HG03442 (cell line): ENCODE measurements at regions not wholly inside any gene's neighbourhood (a gene's known extent, or its start where the extent isn't known, plus 50 kb on each side); places are given as distances from the start of the nearest gene placed in this dataset.
"Not testable (repeated sequence)": the region's sequence is repeated elsewhere in the genome, so short reads cannot be mapped to it uniquely, and the experiment has no call there.

Experiments
- ATAC-seq: cut with Tn5 transposase; IDR thresholded peaks from one replicate; pipeline ENCODE4 v1.9.1; 2021; ENCODE audit warnings: mild to moderate bottlenecking, moderate library complexity; ENCODE audit not compliant: unreplicated experiment

DNA sequence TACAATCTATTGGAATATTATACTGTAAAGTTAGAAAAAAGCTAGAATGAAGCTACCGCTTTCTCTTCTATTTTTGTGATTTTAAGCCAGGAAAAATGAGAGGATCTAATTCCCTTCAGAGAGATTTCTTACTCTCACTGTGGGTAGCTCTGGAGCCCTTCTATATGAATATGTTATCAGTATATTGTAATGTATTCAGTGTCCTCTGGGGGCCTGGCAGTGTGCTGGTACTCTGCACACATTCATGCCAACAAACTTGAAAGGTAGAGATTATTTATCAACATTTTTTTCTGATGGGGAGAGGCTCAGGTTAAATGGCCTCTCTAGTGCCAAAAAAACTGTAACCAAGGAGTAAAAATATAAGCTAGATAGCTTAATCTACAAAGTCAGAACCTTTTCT lies 292.8 kb downstream of the TTC6 start:
- no peak for ATAC-seq

DNA sequence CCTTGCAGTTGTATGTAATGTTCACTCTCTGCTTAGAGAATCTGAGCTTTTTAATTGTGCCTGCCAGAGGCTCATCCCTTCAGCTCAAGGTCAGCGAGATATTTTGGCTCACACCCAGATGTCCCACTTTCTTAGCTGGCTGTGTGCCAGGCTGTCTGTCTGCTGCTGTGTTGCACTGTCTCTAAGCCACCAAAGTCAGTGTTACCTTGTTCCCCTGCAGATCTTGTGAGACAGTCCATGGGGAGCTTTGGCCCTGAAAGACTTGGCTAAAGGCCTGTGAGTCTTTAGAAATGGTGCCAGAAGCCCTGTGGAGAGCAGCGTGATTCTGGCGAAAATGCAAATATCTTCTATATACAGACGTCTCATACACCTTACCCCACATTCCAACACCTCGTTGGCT lies 293.7 kb downstream of the TTC6 start:
- ATAC-seq: no peak

DNA sequence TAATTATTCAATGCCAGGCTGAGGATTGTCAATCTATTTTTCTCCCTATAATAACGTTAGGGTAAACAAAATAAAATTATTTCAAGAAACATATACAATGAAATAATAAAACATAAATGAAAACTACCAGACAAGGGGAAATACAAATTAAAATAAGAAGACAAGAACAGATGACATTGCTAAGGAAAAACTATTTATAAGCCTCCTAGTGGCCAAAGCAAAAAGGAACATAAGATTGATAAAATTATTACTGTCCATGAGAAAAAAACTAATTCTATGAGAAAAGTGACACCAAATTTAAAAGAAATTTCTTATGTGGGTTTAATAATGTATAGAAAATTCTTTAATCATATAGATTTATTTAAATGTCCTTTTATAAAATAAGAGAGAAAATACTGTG lies 294.7 kb downstream of the TTC6 start:
- ATAC-seq: no peak

DNA sequence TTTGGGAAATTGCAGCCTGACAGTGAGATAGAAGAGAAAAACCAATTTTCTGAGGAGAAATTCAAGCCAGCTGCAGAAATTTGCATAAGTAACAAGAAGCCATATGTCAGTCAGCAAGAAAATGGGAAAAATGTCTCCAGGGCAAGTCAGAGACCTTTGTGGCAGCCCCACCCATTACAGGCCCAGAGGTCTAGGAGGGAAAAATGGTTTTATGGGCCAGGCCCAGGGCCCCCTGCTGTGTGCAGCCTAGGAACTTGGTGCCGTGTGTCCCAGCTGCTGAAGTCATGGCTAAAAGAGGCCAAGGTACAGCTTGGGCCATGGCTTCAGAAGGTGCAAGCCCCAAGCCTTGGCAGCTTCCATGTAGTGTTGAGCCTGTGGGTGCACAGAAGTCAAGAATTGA lies 296.1 kb downstream of the TTC6 start:
- ATAC-seq: not testable (repeated sequence)

DNA sequence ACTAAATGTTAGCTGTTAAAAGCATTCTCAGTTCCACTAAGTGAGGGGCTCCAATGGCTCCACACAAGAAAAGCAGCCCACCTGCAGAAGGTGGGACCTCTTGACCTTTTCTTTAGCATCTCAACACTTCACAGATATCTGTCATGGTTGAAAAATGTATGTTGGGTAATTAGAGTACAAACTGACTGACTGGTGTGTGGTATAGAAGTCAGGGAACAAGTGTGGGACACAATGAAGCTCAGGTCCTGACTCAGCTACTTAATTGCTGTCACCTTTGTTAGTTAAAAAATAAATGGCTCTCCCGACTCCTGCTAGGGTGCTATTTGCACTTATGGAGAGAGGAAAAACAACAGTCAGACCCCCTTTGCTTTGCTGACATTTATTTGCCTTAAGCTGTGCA lies 299.0 kb downstream of the TTC6 start:
- no peak for ATAC-seq

DNA sequence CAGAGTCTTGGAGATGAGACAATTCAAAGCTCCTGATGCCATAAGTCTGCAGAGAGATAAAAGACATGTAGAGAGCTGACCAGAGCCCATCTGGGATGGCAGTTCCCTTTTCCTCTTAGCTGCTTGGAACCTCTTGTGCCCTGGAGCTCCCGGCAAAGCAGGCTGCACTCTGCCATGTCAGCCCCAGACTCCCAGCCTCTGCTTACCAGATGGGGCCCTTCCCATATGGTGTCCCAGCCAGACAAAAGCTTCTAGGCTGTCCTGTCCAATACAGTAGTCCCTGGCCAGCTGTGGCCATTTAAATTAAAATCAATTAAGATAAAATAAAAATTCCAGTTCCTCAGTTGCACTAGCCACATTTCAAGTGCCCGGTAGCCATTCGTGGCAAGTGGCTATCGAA lies 303.9 kb downstream of the TTC6 start:
- no peak for ATAC-seq

DNA sequence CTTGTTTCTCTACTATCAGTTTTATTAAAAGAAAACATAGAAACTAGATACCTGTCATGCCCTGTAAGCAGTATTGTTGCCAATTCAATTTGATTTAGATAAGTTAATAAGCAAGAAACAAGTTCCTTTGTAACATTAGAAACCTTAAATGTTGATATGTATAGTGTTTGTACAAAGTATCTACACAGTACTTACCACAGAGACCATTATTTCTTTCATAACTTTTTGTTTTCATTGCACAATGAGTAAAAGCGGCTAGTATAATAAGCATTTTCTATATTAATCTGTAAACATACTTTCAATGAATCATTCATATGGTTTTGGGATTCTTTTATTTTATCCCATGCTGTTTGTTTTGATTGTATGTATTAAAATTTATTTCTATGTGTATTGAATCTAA lies 305.1 kb downstream of the TTC6 start:
- ATAC-seq: no peak

DNA sequence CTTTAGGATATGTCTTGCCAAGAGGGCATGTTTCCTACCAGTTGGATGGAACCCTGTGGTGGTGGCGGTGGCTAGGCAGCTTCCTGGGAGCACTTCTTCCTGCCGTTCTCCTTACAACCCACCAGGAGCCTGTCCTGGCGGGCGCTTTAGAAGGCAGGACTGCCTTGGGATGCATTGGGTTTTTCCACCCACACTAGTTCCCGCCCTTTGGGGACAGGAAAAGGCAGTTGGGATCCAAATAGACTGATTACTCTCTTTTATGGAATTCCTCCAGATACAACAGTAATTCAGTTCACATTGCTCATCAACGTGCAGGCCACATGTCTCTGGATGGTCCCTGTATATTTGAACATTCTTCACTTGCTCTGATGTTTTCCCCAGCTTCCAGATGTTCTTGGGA lies 305.7 kb upstream of the SSTR1 start:
- no peak for ATAC-seq

DNA sequence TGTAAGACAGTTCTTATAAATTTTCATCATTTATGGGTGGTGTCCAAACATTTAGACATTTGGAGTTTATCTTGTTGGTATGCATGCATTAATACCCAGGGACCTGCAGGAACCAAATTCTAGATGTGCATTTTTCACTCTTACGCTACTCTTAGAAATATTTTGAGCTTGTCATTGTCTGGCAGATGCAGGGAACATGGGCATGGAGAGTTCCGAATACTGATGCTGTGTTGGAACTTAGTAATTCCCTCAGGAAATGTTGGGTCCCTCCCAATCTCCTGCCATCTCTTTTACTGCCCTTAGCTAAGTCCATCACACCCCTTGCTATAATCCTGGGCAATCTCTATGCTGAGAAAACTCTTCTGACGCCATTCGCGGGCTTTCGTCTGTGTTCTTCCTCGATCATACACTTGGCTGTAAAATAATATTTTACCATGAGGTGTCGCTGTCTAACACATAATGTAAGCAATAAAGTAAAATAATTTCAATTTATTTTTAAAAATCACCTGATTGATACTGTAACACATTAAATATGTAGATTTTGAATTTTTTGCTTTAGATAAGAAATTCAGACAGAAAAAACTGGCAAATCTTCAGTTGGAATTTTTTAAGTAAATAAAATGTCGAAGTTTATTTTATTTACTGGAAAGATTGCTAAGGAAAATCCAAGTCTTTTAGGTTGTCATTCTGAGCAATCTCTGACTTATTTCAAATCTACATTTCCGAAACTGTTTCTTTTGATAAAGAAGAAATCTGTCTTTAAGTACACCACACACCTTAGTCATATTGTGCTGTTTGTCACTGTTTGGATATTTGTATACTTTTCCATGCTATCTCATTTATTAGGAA lies 304.1 kb upstream of the SSTR1 start:
- no peak for ATAC-seq

DNA sequence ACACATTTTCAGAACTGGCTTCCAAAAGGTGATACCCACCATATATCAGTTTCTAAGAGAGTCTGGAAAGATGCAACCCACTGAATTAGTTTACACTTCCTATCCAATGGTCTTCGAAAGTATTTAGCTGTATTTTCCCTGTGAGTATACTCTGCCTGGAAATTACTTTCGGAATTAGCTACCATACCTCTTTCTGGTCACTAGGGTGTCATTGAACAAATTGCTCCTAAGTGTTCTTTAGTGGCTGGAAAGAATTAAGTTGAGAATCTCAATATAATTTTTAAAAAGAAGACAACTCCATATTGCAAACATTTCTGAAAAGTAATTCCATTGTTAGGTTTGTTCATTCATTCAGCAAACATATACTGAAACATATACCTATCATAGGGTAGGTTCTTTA lies 283.1 kb upstream of the SSTR1 start:
- no peak for ATAC-seq

DNA sequence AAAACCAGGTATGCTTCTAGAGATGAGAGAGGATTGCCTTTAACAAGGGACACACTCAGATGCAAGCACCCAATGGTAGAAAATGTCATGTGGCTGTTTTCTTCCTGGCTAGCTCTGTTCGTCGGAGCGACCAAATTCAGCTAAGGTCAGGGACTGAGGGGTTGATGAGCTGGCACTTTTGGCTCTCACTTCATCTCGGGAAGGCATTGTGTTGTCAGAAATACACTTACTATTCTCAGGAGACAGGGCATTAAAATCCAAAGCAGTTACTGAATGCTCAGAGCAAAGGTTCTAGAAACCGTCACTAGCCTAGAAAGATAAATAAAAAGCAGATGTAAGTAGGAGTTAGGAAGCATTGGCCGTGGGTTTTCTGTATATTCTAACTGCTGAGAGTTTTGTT lies 275.7 kb upstream of the SSTR1 start:
- no peak for ATAC-seq

DNA sequence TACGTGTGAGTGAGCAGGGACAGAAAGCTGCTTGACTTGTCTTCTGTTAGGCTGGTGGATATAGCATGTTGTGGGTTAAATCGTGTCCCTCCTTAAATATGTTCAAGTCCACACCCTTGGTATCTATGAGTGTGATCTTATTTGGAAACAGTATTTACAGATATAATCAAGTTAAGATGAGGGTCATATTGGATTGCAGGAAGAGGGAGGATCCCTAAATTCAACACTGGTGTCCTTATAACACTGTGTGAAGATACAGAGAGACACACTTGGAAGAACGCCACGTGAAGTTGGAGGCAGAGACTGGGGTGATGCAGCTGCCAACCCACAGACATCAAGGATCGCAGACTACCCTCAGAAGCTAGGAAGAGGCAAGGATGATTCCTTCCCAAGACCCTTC lies 275.2 kb upstream of the SSTR1 start:
- ATAC-seq: no peak

DNA sequence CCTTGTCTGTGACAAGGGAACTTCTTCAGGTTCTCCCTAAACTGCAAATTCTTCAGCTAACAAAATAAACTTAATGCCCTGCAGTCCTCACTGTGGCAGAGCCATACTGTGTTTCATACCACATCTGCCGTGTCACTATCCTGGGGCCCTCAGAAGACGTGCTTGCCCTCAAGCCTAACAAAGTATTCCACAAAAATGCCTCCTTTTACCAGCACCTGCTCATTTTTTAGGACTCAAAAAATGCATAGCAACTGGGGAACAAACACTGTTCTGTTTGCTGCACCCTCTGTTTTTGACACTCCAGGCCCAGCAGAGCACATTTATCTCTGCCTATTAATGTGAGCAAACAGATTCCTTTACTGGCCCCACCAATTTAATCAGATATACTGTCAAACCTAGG lies 270.7 kb upstream of the SSTR1 start:
- ATAC-seq: no peak

DNA sequence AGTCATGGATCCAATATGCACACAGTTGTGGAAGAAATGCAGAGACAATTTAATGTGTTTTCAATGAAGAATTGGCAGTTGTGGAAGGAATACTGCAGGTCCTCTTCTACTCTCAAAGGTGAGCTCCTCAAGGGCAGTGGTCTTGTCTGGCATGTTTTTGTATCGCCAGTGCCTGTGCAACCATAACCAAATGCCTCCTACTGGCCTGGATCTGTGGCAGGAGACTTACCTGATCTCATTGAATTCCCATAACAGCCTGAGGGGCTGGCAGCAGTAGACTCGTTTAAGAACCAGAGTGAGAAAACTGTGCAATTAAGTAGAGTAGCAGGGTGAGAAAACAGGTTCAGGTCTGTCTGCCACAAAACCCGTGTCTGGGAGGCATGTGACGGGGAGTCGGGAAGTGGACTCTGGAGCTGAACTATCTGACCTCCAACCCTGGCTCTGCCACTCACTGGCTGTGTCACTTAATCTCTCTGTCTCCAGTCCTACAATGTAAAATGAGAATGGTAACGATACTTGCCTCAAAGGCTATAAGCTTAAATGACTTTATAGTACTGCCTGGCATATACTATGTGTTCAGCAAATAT lies 268.2 kb upstream of the SSTR1 start:
- no peak for ATAC-seq

DNA sequence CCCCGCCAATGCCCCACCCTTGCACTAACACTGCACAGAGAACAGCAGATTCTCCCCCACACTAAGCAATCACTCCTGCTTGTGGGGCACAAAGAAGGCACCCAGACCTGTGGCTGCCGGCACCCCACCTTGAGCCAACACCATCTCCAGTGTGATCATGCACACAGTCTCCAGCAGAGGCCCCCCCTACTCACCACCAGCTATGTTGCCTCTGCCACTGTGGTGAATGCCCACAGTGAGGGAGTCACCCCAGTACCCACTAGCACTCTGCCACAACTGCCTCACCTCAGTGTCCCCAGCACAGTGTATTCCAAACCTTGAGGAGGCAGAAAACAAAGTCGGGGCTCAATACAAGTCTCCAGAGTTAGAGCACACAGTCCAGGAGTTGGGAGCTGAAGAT lies 261.7 kb upstream of the SSTR1 start:
- ATAC-seq: no peak

DNA sequence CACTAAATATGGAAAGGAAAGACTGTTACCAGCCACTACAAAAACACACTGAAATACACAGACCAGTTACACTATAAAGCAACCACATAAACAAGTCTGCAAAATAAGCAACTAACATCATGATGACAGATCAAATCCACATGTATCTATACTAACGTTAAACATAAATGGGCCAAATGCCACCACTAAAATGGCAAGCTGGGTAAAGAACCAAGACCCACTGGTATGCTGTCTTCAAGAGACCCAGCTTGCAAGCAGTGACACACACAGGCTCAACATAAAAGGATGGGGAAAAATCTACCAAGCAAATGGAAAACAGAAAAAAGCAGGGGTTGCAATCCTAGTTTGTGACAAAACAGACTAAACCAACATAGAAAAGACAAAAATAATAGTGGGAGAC lies 260.9 kb upstream of the SSTR1 start:
- ATAC-seq: no peak

DNA sequence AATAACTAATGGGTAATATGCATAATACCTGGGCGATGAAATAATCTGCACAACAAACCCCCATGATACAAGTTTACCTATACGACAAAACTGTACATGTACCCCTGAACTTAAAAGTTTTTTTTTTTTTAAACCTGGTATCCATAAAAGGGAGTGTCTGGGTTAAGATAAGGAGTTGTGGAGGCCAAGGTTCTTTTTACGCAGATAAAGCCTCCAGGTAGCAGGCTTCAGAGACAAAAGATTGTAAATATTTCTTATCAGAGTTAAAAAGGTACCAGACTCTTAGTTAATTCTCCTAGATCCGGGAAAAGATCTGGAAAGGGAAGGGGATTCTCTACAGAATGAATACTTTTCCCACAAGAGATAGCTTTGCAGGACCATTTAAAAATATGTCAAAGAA lies 259.4 kb upstream of the SSTR1 start:
- no peak for ATAC-seq

DNA sequence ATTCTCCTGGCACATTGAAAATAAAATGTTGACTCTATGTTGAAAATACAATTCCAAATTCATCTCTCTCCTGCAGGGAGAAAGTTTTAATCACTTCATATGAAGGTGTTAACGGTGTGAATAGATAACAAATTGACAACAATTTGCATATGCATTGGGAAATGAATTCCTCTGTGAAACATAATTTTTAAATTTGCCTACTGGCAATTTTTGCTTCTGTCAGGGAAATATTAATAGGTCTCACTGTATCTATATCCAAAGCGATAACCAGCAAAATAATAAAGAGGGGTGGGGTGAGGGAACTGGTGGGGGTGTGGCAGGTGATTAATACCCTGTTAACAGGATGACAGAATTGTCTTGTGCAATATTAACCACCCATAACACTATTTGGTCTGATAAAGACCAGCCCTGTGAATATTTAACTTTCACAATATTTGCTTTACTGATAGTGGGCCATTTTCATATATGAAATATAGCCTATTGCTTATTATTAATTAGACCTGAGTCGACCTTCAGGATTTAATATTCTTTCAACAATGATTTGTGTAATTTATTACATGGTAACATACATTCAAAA lies 239.0 kb upstream of the SSTR1 start:
- no peak for ATAC-seq

DNA sequence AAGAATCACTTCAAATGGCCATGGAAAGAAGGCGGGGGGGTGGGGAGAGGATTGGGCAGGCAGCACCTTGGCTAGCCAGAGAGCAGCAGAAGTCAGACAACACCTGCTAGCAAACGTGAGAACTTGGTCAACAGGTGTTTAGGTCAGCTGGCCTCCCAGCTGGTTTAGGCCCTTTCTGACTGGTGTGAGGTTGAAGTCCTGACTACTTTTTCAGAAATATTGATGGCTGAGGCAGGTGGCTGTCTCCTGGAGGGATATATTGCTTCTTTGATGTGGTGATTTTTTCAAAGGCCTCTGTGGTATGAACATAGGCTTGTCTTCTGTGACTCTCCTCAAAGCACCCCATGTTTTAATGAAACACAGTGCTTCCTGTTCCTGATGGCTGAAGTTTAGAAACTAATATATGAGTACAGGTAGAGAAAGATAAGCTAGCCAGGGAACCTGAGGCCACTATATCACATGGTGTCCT lies 238.2 kb upstream of the SSTR1 start:
- no peak for ATAC-seq

DNA sequence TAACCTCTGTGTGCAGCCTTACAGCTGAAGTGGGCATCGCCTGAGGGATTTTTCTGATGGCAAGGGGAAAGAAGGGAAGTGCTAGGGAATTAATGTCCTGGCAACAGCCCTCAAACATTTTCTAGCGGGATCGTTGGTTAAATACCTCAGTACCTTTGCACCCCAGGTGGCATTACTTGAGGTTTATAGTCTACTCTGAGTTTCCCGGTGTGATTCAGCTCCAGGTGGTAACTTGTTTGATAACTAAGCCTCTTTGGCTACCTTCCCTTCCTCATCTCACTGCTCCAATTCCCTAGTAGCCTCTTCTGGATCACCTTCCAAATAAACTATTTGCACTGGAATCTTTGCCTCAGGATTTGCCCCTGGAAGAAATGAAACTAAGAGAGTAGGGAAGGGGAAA lies 237.0 kb upstream of the SSTR1 start:
- no peak for ATAC-seq

DNA sequence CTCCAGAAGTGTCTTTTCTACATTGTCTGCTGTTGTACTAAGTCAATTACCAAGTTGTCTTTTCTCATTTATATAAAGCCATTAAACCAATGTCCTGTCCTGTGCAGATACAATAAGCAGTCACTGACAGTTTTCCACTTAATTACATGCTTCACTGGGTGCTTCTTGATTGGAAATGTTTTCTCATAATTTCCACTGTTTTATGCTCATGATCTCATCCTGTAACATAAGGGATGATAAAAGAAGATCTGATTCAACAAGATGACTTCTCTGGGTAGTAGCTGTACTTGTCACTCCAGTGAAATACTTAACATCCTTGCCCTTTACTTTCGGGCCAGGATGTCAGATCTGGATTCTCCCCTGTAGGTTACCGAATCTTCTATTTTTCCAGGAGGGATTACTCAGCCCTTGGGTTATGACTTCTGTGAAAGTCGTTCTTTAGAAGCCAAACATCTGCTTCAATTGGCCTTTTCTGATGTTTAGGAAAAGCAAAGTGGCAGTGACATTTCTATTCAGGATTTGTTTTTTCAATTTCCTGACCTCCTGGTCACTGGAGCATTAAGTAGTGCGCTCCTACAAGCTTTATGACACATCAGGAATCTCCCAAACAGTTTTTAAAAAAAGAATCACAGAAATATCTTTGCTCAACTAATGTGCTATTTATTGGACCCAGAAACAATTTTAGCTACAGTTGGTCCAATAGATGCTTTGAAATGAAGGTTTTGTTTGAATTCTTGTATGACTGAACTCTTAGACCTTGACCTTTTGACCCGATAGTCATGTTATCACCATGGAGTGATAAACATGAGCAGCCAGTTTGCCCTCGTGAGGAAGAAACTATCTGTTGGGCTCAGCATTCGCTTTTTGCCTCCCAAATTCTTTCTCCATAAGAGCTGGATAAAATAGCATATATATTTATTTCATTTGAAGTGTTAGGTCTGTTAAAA lies 234.5 kb upstream of the SSTR1 start:
- ATAC-seq: no peak
